Left forelimb (tissue), 1 donor: ENCODE measurements at regions not wholly inside any gene's neighbourhood (a gene's known extent, or its start where the extent isn't known, plus 50 kb on each side); places are given as distances from the start of the nearest gene placed in this dataset.

Source experiments
- DNase-seq: peaks from one replicate; pipeline ENCODE4 v3.0.0-alpha.2; 2018; ENCODE audit warnings: low spot score

DNA sequence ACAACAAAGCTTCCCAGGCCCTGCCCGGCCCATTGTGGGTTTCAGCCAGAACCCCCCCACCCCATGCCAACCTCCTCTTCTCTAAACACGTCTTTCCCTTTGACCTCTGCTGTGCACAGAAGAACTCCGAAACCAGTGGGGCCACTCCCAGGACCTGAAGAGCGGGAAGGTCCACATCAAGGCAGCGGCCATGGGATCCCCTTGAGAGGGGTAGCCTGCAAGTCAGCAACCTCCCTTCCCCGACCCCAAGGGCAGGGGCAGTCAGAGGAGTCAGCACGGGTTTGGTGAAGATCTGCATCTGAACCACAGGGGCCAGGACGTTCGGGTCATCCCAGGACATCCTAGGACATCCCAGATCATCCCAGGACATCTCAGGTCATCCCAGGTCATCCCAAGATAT is 379.9 kb upstream of the IRX4 start:
- peak; percentile 22 for DNase-seq

DNA sequence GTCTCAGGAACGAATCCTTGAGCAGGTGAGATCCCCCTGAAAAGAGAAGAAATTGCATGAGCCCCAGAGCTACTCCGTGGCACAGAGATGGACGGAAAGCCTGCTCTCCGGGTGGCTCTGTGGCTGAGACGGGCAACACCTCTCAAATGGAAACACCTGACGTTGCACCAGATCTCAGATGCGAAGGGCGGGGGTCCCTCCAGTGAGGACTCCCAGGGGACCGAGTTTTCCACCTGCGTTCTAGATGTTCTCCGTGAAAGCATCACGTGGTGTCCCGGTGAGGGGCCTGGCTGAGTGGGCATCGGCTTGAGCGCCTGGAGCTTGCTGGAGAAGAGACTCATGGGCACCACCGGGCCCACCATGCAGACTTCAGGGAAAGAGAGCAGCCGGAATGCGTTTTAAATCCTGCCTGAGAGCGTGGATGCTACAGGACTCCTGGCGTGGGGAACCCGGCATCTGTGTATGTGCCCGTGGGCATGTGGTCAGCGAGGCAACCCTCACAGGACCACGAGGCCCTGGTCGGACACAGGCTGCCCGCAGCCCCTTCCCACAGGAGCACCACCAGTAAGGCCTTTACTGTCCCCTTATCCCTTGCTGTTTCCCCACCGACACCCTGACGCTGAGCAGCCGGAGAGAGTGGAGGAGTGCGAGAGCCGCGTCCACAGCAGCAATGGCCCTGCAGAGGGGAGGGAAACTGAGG is 378.4 kb upstream of the IRX4 start:
- no peak for DNase-seq

DNA sequence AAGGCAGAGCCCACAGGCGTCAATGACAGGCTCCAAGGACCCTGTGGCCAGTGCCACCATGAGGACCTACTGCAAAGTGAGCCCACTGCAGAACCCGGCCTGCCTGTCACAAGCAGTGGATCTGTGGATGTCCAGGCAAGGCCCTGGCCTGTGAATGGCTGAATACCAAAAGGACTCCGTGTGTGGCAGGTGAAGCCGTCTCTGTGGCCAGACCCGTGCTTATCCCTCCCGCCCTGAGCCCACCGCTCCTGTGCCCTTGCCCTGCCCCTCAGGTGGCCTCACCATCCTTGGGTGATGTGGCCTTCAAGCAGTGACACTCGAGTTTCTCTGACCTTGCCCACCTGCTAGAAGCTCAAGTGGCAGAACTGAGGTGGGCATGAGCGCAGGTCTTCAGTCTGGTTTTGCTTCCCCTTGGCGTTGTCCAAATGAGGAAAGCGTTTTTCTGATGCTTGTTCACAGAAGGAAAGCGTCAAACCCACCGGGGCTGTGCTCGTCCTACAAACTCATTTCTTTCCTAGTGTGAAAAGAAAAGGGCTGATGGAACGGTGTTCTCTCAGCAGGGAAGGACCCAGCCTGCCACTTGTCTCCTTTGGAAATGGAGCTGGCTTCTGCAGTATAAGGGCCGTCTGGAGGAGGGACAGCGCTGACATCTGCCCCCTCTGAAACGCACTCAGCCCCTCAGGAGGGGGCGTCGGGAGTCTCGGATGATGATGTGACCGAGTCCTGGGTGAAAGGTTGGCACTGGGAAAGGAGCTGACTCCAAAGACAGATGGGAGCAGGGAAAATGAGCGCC is 377.7 kb upstream of the IRX4 start:
- DNase-seq, result no peak

DNA sequence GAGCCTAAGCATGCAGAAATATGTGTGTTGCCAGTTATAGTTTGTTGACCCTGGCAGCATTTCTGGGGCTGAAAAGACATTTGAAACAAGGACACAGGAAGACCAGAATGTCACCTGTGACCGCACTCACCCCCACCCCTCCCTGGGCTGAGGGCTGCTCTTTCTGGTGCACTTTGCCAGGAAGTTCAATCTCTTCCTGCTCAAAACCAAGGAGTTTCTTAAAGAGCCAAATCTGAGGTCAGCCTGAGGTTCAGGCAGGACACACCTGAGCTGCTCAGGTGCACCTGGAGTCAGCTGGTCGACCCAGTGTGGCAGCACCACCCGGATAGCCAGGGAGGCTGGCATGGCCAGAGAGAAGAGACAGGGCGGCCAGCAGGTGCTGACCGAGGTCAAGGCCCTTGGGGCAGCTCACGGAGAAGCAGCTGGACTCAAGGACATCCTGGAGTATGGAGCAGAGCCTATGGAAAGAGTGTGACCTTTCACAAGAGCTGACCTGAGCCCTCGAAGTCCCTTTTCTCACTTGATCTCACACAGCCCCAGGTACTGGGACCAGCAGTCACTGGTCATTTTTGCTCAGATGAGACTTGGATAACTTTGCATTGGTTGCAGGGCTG is 376.9 kb upstream of the IRX4 start:
- DNase-seq, result no peak

DNA sequence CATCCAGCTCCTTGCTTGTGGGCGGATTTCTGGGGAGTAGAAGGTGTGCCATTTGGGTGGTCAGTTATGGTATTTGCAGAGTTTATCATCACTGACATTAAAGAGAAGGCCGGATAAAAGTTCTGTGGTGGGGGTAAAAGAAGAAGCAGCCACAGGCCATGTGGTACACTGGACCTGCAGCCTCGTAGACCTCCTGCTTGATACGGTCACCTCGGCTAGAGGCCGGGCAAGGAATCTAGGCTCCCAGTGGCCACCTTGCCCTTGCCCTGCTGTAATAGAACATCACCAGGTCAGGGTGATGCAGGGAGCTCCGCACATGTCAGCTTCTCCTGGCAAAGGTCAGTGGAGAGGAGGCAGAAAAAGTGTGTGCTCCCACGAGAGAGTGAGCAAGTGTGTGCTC is 376.1 kb upstream of the IRX4 start:
- no peak for DNase-seq

DNA sequence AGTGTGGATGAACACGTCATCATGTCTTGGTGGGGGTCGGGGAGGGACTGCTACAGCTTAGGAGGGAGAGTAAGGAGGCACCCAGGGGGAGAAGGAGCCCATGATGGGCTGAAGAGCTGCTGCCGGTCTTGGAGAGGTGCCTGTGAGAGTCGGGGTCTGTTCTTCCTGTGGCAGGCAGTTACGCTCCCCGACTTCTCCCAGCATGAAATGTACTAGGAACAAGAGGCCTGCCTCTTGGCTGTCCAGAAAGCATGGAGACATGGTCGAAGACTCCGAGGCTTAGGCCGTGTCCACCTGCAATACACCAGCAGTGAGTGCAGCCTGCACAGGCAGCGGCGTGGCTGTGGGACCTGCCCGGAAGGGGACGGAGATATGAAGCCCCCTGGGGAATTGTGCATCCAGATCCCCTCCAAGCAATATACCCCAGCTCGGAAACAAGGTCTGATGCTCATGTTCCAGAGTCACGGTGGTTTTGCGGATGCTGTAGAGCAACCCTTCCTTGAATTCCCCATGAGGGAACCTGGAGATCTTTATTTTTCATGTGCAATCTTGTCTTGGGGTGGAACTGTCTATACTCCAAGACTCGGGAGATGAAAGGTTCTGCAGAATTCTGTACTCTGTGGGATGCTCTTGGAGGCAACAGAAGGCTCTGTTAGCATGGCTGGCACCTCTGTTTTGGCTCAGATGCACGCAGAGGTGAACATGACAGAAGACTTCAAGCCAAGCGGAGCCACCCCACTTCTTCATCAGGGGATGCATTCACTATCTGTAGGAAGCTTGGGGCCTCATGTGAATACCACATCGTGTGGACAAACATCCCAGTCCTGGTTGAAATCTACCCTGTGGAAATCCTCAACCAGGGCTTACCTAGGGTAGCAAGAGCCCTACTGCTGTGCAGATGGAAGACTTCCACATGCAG is 374.9 kb upstream of the IRX4 start:
- no peak for DNase-seq

DNA sequence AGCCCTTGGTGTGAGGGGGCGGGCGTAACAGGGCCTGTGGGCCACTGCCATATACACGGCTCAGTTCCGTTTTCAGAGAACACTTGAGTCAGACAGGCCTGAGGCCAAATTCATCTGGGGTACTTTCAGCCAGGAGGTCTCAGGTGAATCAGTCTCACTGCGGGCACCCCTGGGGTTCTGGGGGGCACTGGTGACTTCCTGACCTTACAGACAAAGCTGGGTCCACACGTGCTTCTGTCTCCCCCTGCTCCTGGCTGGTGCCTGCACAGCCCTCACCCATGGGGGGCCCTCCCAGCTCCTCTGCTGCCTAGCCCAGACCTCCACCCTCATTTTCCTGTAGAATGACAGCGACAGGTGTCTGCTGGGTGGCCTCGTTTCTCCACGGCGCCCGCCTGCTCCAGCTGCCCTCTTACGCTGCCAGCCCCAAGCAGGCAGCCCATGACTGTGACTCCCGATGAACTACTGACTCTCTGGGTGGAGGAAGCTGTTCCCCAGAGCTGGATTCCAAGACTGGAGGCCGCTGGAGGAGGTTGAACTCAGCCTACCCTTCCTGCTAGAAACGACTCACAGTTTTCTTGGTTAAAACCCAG is 374.1 kb upstream of the IRX4 start:
- DNase-seq, result no peak

DNA sequence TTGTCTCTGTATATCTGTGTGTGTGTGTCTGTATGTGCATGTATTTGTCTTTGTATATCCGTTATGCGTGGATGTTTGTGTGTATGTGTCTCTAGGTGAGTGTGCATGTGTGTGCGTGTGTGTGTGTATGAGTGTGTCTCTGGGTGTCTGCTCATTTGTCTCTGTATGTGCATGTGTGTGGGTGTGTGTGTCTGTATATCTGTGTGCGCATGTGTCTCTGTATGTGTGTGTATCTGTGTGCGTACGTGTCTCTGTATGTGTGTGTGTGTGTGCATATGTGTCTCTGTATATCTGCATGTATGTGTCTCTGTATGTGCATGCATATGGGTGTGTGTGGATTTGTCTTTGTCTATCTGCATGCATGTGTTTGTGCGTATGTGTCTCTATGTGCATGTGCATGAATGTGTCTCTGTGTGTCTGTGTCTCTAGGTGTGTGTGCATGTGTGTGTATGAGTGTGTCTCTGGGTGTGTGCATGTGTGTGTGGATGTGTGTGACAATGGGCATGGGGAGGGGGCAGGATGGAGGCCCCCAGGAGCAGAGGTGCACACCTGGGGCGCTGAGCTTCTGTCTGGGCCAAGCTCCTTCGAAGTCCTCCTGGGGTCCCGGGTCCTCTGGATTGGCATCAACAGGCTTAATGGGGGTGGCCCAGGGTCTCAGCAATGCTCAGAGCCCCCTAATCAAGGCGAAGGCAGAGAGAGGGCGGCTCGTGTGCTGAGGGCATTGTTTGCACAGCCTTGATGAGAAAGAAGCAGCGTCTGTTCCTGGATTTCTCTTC is 373.4 kb upstream of the IRX4 start:
- DNase-seq, result no peak

DNA sequence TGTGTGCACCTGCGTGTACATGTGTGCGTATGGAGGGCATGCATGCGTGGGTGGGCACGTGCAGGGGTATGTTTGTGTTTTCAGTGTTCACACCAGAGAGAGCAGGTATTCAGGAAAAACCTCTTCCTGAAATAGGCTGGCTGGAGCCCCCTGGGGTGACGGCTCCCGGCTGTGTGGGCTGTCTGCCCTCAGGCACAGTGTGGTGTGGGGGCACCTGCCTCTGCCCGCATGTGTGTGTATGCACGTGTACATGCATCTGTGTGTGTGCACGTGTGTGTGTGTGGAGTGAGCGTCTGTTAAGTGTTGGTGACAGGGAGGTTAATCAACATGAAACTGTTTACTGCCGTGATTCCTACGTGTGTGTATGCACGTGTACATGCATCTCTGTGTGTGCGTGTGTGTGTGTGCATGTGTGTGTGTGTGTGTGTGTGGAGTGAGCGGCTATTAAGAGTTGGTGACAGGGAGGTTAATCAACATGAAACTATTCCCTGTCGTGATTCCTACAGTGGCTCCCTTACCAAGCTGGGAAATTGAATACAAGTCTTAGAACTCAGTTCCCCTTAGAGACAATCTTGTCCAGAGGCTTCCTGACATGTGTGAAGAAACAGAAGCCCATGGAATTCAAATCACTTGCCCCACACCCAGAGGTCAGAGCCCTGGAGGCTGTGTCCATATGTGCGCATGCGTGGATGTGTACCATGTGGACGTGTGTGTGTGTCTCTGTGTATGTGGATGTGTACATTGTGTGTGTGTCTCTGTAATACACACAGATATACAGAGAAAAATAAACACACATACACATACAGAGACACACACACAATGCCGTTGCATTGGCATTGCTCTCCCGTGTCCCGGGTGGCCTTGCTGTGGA is 372.4 kb upstream of the IRX4 start:
- DNase-seq, result no peak

DNA sequence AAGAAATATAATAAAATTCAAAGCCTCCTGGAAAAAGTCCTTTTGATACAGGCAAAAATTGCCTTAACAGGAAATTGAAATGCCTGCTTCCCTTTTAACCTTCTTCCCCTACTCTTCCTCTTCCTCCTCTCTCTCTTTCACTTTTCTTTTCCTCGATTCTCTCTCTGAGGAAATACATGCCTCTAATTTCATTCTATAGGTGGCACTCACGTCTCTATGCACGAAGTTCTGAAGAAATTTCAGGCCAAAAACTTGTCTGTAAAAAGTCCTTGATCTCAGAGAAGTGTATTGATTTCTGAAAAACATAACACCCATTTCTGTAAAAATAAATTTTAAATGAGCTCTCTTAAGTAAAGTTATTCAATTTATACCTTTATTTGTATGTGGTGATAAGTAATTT is 371.7 kb upstream of the IRX4 start:
- no peak for DNase-seq

DNA sequence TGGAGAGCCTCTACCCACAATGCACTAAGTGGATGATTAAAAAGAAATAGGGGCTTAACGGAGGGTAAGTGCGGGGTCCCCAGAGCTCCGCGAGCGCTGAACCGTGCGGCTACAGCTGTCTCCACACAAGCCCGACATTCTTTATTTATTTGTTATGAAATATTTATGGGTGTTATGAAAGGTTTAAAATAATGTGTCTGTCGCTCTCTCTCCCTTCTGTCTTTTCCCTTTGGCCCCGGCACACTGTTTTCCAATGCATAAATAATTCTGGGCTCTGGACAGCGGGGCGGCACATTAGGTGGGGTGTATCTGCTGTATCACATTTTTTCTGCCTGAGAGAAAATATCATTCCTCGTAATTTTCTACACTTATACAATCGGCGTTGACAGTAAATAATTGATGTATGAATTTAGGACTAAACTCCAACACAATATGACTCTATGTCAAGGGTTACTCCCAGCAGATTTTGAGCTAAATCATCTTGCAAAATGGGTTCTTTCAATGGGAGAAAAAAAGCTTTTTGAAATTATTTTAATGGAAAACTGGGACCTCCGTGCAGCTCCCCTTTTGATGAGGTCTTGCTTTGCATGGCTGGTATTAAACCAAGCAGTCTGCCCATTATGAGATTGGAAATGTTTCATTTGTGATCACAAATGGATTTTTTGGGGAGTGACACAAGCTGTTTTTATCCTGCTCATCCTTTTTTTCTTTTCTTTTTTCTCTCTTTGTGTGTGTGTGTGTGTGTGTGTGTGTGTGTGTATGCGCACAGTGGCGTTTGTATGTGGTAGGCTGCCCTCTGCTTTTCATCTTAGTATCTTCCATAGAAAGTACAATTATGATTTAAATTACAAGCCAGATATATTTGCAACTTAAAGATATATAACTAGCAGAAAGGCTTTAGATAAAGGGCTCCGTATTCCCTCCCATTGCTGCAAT is 370.6 kb upstream of the IRX4 start:
- no peak for DNase-seq

DNA sequence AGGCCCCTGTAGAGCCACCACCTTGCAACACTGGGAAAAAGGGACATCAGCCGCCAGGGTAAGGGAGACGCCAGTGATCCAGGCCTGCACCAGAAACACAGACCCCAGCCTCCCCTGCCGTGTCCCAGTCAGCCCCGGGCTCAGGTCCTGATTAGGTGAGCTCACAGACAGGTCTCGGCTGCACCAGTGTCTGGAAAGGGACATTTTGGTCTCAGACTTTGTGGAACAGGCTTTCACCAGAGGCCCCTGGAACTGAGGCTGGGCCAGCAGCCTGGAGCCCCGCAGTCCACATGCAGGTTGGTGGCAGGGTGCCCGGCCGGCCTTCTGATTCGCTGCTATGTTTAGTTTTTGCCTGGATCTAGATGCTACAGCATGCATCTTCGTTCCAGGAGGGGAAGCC is 369.0 kb upstream of the IRX4 start:
- no peak for DNase-seq

DNA sequence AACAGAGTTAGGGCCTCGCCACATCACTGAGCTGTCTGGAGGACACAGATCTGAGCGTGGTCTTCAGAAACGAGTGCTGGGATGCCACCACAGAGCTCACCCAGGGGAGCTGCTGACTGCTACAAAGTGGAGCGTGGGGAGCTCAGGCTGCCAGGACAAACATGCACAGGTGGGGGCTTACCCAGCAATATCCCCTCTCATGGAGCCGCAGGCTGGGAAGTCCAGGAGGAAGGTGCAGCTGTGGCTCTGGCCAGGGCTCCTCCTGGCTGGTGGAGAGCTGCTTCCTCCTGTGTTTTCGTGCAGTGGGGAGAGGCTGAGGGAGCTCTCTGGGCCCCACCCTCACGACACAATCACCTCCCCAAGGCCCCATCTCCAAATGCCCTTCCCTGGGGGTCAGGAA is 368.6 kb upstream of the IRX4 start:
- no peak for DNase-seq

DNA sequence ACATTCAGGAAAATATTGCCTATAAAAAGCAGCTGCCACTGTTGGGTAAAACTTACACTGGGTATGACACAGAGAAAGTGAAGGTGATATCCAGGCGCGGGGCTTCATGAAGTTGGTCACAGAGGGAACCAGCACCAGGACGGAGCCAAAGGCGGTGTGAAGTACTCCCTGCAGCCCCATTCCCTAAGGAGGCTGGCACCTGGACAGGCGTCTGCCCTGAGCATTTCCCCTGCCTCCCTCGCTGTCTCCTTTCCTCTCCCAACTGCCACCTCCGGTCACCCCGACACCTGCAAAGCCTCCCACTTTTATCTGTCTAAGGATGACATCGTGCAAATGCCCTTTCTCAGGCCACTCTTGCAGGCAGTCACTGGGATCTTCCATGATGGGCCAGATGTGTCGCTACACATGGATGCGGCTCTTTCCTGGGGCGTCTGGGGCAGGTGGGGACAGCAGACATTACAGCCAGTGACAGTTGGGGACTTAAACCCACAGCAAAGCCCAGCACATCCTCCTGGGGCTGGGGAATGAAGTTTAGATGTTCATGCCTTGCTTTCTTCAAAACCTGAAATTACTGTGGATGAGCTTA is 367.7 kb upstream of the IRX4 start:
- DNase-seq, result no peak

DNA sequence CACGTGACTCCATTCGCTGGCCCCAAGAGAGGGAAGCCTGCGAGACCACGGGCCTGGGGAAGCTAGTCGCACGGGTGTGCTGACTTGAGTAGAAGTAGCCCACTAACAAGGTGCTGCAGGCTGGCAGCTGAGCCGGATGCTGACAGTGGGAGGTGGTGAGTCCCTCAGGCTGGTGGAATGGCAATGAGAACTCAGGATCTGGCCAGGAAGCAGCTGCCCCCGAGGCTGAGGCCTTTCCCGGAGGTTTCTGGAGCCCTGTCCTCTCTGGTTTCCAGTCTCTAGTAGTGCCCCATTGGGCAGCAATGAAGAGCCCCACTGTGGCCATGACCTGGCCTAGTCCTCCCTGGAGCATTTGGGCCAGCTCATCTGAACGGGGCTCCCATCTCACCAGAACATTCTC is 366.7 kb upstream of the IRX4 start:
- DNase-seq, result no peak

DNA sequence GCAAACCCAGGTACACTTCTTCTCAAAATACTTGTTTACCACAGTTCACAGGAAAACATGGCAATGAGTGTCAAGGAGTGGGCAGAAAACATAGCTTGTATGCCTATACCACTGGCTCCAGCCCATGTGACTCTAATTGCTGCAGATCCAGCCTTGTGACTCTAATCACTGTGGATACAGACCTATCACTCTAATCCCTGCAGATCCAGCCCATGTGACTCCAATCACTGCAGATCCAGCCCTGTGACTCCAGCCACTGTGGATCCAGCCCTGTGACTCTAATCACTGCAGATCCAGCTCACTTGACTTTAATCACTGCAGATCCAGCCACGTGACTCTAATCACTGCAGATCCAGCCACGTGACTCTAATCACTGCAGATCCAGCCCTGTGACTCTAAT is 366.3 kb upstream of the IRX4 start:
- no peak for DNase-seq

DNA sequence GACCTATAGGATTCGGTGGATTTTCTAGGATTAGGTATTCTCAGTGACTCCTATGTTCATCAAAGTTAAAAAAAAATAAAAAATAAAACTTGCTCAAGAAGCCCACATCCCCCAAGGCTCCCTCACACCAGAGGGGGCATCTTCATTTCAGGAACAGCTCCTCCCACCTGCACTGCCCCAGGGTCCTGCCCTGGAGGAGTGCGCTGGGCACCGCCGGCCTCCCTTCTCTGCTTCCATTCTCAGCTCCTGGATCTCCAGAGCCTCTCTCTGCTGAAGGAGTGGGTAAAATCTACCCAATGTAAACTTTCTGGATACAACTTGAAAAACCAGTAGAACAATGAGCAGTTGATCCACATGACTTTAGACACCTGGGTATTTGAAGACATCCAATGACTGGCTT is 359.8 kb upstream of the IRX4 start:
- DNase-seq, result no peak

DNA sequence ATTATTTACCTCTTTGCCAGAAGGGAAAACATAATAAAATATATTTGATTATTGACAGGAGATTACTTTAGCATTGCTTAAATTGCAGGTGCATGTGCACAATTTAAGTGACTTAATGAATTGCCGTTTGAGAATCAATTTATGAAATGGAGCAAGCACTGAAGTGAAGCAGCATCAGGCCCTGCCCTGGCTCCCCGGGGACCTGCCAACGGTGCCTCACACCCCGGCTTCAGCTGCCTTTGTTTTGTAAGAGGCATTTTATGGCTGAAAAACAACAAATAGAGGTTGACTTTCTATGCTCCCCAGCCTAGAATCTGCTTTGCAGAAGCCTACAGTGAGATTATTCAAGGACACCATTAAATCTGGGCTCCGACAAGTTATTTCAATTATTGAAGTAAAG is 359.1 kb upstream of the IRX4 start:
- DNase-seq, result no peak
